HL-60 (cell line): ENCODE measurements at regions not wholly inside any gene's neighbourhood (a gene's known extent, or its start where the extent isn't known, plus 50 kb on each side); places are given as distances from the start of the nearest gene placed in this dataset.

Experiments
- DNase-seq, 2 experiments: peaks; one replicate each; pipeline ENCODE4 v3.0.0-alpha.2; 2010 to 2020; ENCODE audit warnings: low read depth in 1 of 2, low spot score in 1 of 2
- H3K27ac ChIP-seq: fragments of 250-450 bp; sonication (Bioruptor Pico); replicated peaks from 2 replicates; pipeline ENCODE4 v1.5.1; 2020; ENCODE audit warnings: mild to moderate bottlenecking, moderate library complexity
- H3K27me3 ChIP-seq: fragments of 250-450 bp; sonication (Bioruptor Pico); 2 replicates; pipeline ENCODE4 v1.5.1; 2021; ENCODE audit warnings: mild to moderate bottlenecking, moderate library complexity; ENCODE audit not compliant: insufficient read depth, poor library complexity, severe bottlenecking
- H3K4me3 ChIP-seq: replicated peaks from 2 replicates; pipeline ENCODE4 v1.5.1; 2011; ENCODE audit warnings: mild to moderate bottlenecking, control low read depth, low read length; ENCODE audit not compliant: insufficient read depth
- CTCF ChIP-seq: IDR thresholded peaks from one replicate; pipeline ENCODE4 v1.5.1; 2011; ENCODE audit warnings: low read length, control low read depth, inconsistent platforms; ENCODE audit not compliant: insufficient read depth
- GABPA ChIP-seq: IDR thresholded peaks from 2 replicates; pipeline ENCODE4 v1.6.1; 2012; ENCODE audit warnings: low read depth
- POLR2AphosphoS5 ChIP-seq: IDR thresholded peaks from 2 replicates; pipeline ENCODE4 v1.6.1; 2012; ENCODE audit warnings: low read depth
- SPI1 ChIP-seq: IDR thresholded peaks from 2 replicates; pipeline ENCODE4 v1.6.1; 2012; ENCODE audit warnings: low read depth, mild to moderate bottlenecking, borderline replicate concordance
- TF ChIP-seq, protein P1 (sequence below): IDR thresholded peaks from 2 replicates; pipeline ENCODE4 v1.6.1; 2012; ENCODE audit warnings: low read depth; ENCODE audit not compliant: insufficient replicate concordance

- Histone ChIP-seq H3K4me3 (no peak overlapping the region), H3K27me3 (no peaks in the 10 kb centered on the region), H3K27ac (no peak overlapping the region)
- DNase-seq: no peak
- no peak for TF ChIP-seq POLR2AphosphoS5
- TF ChIP-seq, protein P1, sequence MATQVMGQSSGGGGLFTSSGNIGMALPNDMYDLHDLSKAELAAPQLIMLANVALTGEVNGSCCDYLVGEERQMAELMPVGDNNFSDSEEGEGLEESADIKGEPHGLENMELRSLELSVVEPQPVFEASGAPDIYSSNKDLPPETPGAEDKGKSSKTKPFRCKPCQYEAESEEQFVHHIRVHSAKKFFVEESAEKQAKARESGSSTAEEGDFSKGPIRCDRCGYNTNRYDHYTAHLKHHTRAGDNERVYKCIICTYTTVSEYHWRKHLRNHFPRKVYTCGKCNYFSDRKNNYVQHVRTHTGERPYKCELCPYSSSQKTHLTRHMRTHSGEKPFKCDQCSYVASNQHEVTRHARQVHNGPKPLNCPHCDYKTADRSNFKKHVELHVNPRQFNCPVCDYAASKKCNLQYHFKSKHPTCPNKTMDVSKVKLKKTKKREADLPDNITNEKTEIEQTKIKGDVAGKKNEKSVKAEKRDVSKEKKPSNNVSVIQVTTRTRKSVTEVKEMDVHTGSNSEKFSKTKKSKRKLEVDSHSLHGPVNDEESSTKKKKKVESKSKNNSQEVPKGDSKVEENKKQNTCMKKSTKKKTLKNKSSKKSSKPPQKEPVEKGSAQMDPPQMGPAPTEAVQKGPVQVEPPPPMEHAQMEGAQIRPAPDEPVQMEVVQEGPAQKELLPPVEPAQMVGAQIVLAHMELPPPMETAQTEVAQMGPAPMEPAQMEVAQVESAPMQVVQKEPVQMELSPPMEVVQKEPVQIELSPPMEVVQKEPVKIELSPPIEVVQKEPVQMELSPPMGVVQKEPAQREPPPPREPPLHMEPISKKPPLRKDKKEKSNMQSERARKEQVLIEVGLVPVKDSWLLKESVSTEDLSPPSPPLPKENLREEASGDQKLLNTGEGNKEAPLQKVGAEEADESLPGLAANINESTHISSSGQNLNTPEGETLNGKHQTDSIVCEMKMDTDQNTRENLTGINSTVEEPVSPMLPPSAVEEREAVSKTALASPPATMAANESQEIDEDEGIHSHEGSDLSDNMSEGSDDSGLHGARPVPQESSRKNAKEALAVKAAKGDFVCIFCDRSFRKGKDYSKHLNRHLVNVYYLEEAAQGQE: no peak
- no peak for TF ChIP-seq SPI1
Measured at GRCh38 chr14:87349921-87350320, 643.1 kb downstream of the GALC start.

- Histone ChIP-seq H3K27ac (no peak overlapping the region), H3K27me3 (no peaks in the 10 kb centered on the region), H3K4me3 (no peak overlapping the region)
- no peak for DNase-seq
- TF ChIP-seq POLR2AphosphoS5 (no peak), GABPA (no peak), CTCF (no peak), SPI1 (no peak)
- TF ChIP-seq, protein P1: no peak
Measured at GRCh38 chr14:87343652-87344051, 649.3 kb downstream of the GALC start.

DNA sequence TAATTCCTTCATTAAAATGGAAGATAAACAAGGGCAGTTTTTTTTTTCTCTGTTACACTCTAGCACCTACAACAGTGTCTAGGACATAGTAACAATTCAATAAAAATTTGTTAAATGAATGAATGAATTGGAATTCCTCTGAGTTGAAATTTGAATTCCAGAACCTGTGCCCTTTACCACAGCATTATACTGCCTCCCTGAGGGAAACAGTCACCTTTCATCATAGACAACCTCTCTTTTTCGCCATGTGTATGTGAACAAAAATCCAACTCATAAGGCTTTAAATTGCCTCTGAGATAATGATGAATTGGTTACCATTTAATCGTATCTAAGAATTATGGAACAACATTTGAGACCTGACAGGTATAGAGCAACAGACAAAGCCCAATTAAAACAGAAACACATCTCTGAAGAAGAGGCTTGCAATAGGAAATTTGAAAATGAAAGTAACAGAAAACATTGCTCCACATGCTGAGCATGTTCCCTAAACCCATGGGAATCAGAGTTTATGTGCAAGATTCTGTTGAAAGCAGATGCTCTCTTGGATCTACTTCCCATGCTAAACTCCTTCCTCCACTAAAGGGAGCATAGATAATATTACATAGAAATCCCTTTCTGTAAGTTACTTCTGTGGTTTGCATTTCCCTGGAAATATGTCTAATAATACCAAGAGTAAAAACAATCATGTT lies 657.8 kb downstream of the GALC start:
- Histone ChIP-seq H3K27ac (no peak overlapping the region), H3K27me3 (no peaks in the 10 kb centered on the region), H3K4me3 (no peak overlapping the region)
- no peak for DNase-seq
- no peak for TF ChIP-seq GABPA
- no peak for TF ChIP-seq POLR2AphosphoS5
- TF ChIP-seq, protein P1: no peak
- no peak for TF ChIP-seq SPI1
- no peak for TF ChIP-seq CTCF
